PC-3 (cell line): ENCODE measurements at regions not wholly inside any gene's neighbourhood (a gene's known extent, or its start where the extent isn't known, plus 50 kb on each side); places are given as distances from the start of the nearest gene placed in this dataset.

ENCODE experiments used
- CTCF ChIP-seq: fragments of 300-600 bp; sonication (generic); conservative IDR thresholded peaks from 2 replicates; pipeline ENCODE4 v1.5.1; 2017; ENCODE audit warnings: antibody characterized with exemption, low read depth, mild to moderate bottlenecking, low read length
- EZH2 ChIP-seq: fragments of 300-600 bp; sonication (generic); IDR thresholded peaks from one replicate; pipeline ENCODE4 v1.6.1; 2017; ENCODE audit warnings: antibody characterized with exemption, mild to moderate bottlenecking, low read length; ENCODE audit not compliant: unreplicated experiment

GRCh38 chrX:115929480-115929879 lies 241.1 kb upstream of the AGTR2 start:
- TF ChIP-seq EZH2 (no peak), CTCF (no peak)
